ENCODE measurements at regions not wholly inside any gene's neighbourhood (a gene's known extent, or its start where the extent isn't known, plus 50 kb on each side); places are given as distances from the start of the nearest gene placed in this dataset.
A peak's percentile ranks its signal among the peaks of the same experiment; 100 is the strongest.

GRCh38 chrX:3219231-3219630 is 127.2 kb downstream of the MXRA5 start:
- no peak overlapping the region for H3K27ac ChIP-seq (ENCODE audit: extremely low read depth, low read depth, low read length)
- POLR2A ChIA-PET = no interaction called here
- TF ChIP-seq ZNF692 (tag by site-specific recombination; IDR thresholded peaks at IDR 0.05) (no peak), ZXDB (tag by site-specific recombination; IDR thresholded peaks at IDR 0.05) (no peak), ZNF426 (tag by site-specific recombination; IDR thresholded peaks at IDR 0.05) (no peak), MZF1 (tag by site-specific recombination; IDR thresholded peaks at IDR 0.05; ENCODE audit: borderline replicate concordance) (no peak), ZNF18 (tag by site-specific recombination; IDR thresholded peaks at IDR 0.05) (no peak), HOXA7 (CRISPR knock-in tag; IDR thresholded peaks at IDR 0.05; ENCODE audit: borderline replicate concordance) (no peak), ZSCAN5A (tag by site-specific recombination; IDR thresholded peaks at IDR 0.05) (no peak), ZSCAN4 (tag by site-specific recombination; IDR thresholded peaks at IDR 0.05) (no peak), ZNF449 (tag by site-specific recombination; IDR thresholded peaks at IDR 0.05) (no peak), ZNF747 (tag by site-specific recombination; IDR thresholded peaks at IDR 0.05) (no peak), INSM2 (tag by site-specific recombination; IDR thresholded peaks at IDR 0.05) (no peak), ZNF645 (tag by site-specific recombination; IDR thresholded peaks at IDR 0.05) (no peak)

GRCh38 chrX:3218442-3218841 is 128.0 kb downstream of the MXRA5 start:
- Histone ChIP-seq H3K27ac (ENCODE audit: extremely low read depth, low read depth, low read length) (no peak overlapping the region), H3K4me3 (ENCODE audit: low read depth, low read length) (no peak overlapping the region), H3K9me3 (ENCODE audit: control insufficient read depth, insufficient read depth, low read depth, low read length) (no peaks in the 10 kb centered on the region), H3K36me3 (ENCODE audit: control insufficient read depth in 2 of 2, insufficient read depth in 1 of 2, low read length in 2 of 2) (no peaks in the 10 kb centered on the region), H3K4me1 (ENCODE audit: control insufficient read depth, insufficient read depth, low read length) (no peaks in the 10 kb centered on the region)
- POLR2A ChIA-PET = no interaction called here
- peak; percentile 66; the same call in 1 of the 2 replicates for TF ChIP-seq PRDM1 (tag by site-specific recombination; IDR thresholded peaks at IDR 0.05)
- TF ChIP-seq ZNF416 (tag by site-specific recombination; IDR thresholded peaks at IDR 0.05) = no peak
- TF ChIP-seq INSM2 (tag by site-specific recombination; IDR thresholded peaks at IDR 0.05) = no peak
- CTCF ChIA-PET = no interaction called here

More at GRCh38 chrX:3219231-3219630, 127.2 kb downstream of the MXRA5 start:
- CTCF ChIA-PET = no interaction called here
- Histone ChIP-seq H3K4me1 (ENCODE audit: control insufficient read depth, insufficient read depth, low read length) (no peaks in the 10 kb centered on the region), H3K4me3 (ENCODE audit: low read depth, low read length) (no peak overlapping the region), H3K9me3 (ENCODE audit: control insufficient read depth, insufficient read depth, low read depth, low read length) (no peaks in the 10 kb centered on the region), H3K36me3 (ENCODE audit: control insufficient read depth in 2 of 2, insufficient read depth in 1 of 2, low read length in 2 of 2) (no peaks in the 10 kb centered on the region)

All from HEK293 (cell line).